BLaER1 treated with 17β-estradiol and CSF1 and Interleukin-3, amounts not matched to agents 10 nM and 100 nM (cell line): ENCODE measurements at regions not wholly inside any gene's neighbourhood (a gene's known extent, or its start where the extent isn't known, plus 50 kb on each side); places are given as distances from the start of the nearest gene placed in this dataset.

Experiments used
- H3K27ac ChIP-seq, 11 experiments: shearing (Covaris generic); formaldehyde crosslinking; 2 replicates each; pipeline ENCODE4 v1.8.1; 2022
- H3K27me3 ChIP-seq, 11 experiments: shearing (Covaris generic); formaldehyde crosslinking; 2 replicates each; pipeline ENCODE4 v1.8.1; 2022
- H3K36me3 ChIP-seq, 11 experiments: shearing (Covaris generic); formaldehyde crosslinking; 2 replicates each; pipeline ENCODE4 v1.8.1; 2022
- H3K4me1 ChIP-seq, 10 experiments: shearing (Covaris generic); formaldehyde crosslinking; 2 replicates each; pipeline ENCODE4 v1.8.1; 2022
- H3K4me2 ChIP-seq, 11 experiments: shearing (Covaris generic); formaldehyde crosslinking; 2 replicates each; pipeline ENCODE4 v1.8.1; 2022
- H3K4me3 ChIP-seq, 10 experiments: shearing (Covaris generic); formaldehyde crosslinking; 2 replicates each; pipeline ENCODE4 v1.8.1; 2022
- H3K9ac ChIP-seq, 11 experiments: shearing (Covaris generic); formaldehyde crosslinking; 2 replicates each; pipeline ENCODE4 v1.8.1; 2022
- H3K9me3 ChIP-seq, 11 experiments: shearing (Covaris generic); formaldehyde crosslinking; replicated peaks in 1 of 11; 2 replicates each; pipeline ENCODE4 v1.8.1; 2022
- H4K20me1 ChIP-seq, 11 experiments: shearing (Covaris generic); formaldehyde crosslinking; 2 replicates each; pipeline ENCODE4 v1.8.1; 2022
- Cebpa-rat ChIP-seq, 11 experiments: shearing (Covaris generic); IDR thresholded peaks; 2 replicates each; pipeline ENCODE4 v1.8.1; 2022

DNA sequence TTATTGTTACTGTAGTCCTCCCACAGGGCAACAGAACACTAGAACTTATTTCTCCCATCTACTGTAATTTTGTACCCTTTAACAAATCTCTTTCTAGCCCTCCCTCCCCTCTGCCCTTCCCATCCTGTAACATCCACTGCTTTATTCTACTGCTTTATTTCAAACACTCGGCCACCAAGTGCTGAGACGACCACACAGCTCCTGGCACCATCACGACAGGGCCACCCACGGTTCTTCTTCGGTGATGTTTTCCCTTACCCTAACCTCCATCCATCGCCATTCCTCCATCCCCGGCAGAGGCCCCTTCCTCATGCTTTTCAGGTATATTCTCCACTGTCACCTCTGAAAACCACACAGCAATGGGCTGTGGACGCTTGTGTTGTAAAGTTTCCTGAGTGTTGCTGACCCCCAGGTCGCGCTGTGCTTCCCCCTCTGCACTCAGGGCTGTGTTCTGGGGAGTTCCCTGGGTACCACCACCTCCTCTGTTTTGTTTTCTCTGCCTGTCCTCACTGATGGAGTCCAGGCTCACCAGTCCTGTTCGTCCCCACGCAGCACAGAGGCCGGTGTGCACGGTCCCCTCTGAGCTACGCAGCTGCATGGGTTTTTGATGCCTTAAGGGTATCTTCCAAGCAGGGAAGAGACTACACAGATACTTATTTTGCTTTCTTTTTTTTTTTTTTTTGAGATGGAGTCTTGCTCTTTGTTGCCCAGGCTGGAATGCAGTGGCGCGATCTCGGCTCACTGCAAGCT lies 207.2 kb upstream of the TMEM132C start:
- Histone ChIP-seq H3K27ac (no peak overlapping the region), H3K9ac (no peak overlapping the region), H3K36me3 (no peaks in the 10 kb centered on the region), H3K4me1 (no peaks in the 10 kb centered on the region), H3K4me2 (no peak overlapping the region), H4K20me1 (no peaks in the 10 kb centered on the region), H3K27me3 (no peaks in the 10 kb centered on the region), H3K9me3 (no peaks in the 10 kb centered on the region), H3K4me3 (no peak overlapping the region)
- no peak for TF ChIP-seq Cebpa-rat (IDR thresholded peaks at IDR 0.05)

DNA sequence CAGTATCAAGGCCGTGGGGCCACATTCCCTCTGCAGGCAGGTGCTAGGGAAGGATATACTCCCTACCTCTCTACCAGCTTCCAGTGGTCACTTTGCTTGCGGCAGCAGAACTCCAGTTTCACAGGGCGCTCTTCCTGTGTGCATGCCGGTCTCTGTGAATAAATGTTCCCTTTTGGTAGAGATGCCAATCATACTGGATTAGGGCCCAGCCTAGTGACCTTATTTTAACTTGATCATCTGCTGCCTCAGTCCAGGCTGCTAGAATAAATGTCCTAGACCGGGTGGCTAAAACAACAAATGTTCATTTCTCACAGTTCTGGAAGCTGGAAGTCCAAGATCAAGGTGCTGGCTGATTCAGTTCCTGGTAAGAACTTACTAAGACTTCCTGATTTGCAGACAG lies 198.8 kb upstream of the TMEM132C start:
- H3K9ac ChIP-seq = no peak overlapping the region
- no peaks in the 10 kb centered on the region for H4K20me1 ChIP-seq
- no peaks in the 10 kb centered on the region for H3K4me1 ChIP-seq
- H3K27me3 ChIP-seq = no peaks in the 10 kb centered on the region
- H3K4me3 ChIP-seq = no peak overlapping the region
- no peaks in the 10 kb centered on the region for H3K9me3 ChIP-seq
- no peak overlapping the region for H3K27ac ChIP-seq
- TF ChIP-seq Cebpa-rat (IDR thresholded peaks at IDR 0.05) = no peak
- H3K36me3 ChIP-seq = no peaks in the 10 kb centered on the region
- no peak overlapping the region for H3K4me2 ChIP-seq

DNA sequence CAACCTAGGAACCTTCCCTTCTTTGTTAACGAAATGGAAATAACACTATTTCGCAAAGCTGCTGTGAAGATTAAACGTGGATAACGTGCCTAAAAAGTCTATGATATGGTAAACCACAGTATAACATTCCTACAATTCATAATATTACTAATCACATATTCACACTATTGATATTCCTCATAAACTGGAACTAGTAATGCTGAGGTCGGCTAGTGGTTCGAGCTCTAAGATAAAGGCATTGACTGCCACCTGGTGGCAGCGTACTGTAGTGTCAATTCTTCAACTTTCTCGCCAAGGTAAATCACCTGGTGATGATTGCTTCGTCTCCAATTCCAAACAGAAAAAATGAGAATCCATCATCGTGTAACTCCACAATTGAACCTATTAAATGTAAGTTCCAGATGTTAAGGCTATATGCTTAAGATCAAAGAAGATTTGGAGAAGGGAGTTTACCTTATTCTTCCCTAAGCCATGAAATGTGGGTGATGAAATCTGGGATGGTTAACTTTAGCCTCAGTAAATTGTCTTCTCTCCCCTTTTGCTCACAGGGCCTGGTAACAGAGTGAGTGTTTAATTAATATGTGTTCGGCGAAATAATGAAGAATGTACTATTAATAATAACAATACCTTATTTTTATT lies 197.5 kb upstream of the TMEM132C start:
- Histone ChIP-seq H3K36me3 (no peaks in the 10 kb centered on the region), H3K27ac (no peak overlapping the region), H3K4me3 (no peak overlapping the region), H3K9ac (no peak overlapping the region), H3K4me2 (no peak overlapping the region), H3K27me3 (no peaks in the 10 kb centered on the region), H3K9me3 (no peaks in the 10 kb centered on the region), H4K20me1 (no peaks in the 10 kb centered on the region), H3K4me1 (no peaks in the 10 kb centered on the region)
- TF ChIP-seq Cebpa-rat (IDR thresholded peaks at IDR 0.05) = no peak

DNA sequence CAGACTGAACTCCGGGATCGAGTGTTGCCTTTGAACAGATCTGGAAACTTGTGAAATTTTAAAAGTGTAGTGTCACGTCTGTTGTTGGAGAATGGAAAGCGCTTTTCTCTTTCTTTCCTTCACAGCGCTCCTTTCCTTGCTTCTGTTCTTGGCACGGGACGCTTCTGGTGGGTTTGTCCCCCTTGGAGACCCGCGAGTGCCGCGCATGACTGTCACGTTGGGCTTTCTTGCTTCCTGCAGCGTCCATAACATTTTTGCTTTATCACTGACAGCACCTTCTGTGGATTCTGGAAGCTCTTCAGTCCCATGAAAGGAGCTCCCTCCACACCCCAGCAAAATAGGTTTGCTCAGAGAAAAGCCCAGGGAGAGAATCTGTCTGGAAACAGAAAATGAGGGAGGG lies 193.0 kb upstream of the TMEM132C start:
- H3K9me3 ChIP-seq = peaks cover 0 to 15% (median 11%) of the 10 kb centered on the region in 11 experiments; a peak in 14 of 22 replicates
- H3K36me3 ChIP-seq = no peaks in the 10 kb centered on the region
- TF ChIP-seq Cebpa-rat (IDR thresholded peaks at IDR 0.05) = no peak
- no peak overlapping the region for H3K9ac ChIP-seq
- H3K4me2 ChIP-seq = no peak overlapping the region
- no peaks in the 10 kb centered on the region for H3K4me1 ChIP-seq
- H4K20me1 ChIP-seq = no peaks in the 10 kb centered on the region
- no peaks in the 10 kb centered on the region for H3K27me3 ChIP-seq
- no peak overlapping the region for H3K4me3 ChIP-seq
- H3K27ac ChIP-seq = no peak overlapping the region

DNA sequence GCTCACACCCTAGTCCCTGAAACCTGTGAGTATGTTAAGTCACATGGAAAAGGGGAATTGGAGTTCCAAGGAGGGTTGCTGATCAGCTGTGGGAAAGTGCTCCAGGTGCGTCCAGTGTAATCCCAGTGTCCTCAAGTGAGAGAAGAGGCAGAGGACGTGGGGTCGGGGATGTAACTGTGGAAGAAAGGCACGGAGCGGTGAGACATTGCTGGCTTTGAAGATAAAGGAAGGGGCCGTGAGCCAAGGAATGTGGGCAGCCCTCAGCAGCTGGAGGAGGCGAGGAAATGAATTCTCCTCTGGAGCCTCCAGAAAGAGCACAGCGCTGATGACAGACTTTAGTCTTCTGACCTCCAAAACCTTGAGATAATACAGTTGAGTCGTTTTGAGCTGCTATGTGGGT lies 191.6 kb upstream of the TMEM132C start:
- Histone ChIP-seq H3K4me2 (no peak overlapping the region), H3K27ac (no peak overlapping the region), H3K9me3 (peaks cover 0 to 15% (median 11%) of the 10 kb centered on the region in 11 experiments; a peak in 14 of 22 replicates), H3K9ac (no peak overlapping the region), H3K27me3 (no peaks in the 10 kb centered on the region), H3K4me3 (no peak overlapping the region), H4K20me1 (no peaks in the 10 kb centered on the region), H3K36me3 (no peaks in the 10 kb centered on the region), H3K4me1 (no peaks in the 10 kb centered on the region)
- TF ChIP-seq Cebpa-rat (IDR thresholded peaks at IDR 0.05) = no peak

DNA sequence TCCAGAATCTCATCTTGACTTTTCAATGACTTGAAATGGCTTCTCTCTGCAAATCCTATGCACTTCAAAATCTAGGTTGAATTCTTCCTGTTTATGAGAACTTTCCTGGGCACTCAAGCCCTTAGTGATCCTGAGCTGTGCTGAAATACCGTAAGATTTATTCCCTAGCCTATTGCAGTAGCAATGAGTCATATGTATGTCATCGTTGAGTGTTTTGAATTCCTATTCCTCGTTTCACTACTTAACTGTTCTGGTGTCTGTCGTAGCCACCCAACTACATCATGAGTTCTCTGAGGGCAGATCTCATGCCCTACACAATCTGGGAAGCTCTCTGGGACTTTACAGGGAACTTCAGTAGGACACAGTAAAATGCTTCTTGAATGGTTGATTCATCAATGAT lies 190.8 kb upstream of the TMEM132C start:
- no peak overlapping the region for H3K4me2 ChIP-seq
- no peaks in the 10 kb centered on the region for H4K20me1 ChIP-seq
- H3K9me3 ChIP-seq = peaks cover 0 to 15% (median 11%) of the 10 kb centered on the region in 11 experiments; a peak in 14 of 22 replicates
- no peak for TF ChIP-seq Cebpa-rat (IDR thresholded peaks at IDR 0.05)
- H3K27me3 ChIP-seq = no peaks in the 10 kb centered on the region
- H3K27ac ChIP-seq = no peak overlapping the region
- no peaks in the 10 kb centered on the region for H3K4me1 ChIP-seq
- no peaks in the 10 kb centered on the region for H3K36me3 ChIP-seq
- no peak overlapping the region for H3K4me3 ChIP-seq
- no peak overlapping the region for H3K9ac ChIP-seq

DNA sequence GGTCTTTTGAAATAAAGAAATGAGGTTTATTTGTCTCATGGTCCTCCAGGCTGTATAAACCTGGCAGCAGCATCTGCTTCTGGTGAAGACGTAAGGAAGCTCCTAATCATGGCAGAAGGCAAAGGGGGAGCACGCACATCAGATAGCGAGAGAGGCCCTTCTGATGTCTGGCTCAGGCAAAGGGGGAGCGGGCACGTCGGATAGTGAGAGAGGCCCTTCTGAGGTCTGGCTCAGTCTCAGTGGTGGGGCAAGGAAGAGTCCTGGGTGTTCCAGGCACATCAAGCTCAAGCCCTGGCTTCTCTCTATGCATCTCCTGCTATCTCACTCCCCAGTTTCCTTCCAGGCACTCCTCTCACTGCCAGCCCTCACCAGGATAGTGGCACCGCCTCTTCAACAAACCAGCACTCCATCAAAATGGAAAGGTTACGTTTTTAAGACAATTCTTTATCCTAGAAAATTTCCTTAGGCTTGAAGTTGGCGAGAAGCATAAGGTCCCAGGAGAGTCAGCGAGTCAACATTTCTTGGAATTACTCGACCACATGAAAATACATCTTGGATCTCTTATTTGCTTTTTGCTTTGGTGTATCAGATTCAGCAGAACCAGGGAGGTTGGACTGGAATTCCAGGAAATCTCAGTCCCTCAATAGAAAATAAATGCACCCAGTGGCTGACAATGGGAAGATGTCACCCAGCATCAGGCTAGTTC lies 189.6 kb upstream of the TMEM132C start:
- H3K27ac ChIP-seq = no peak overlapping the region
- H3K27me3 ChIP-seq = no peaks in the 10 kb centered on the region
- H3K4me3 ChIP-seq = no peak overlapping the region
- no peaks in the 10 kb centered on the region for H3K4me1 ChIP-seq
- no peak overlapping the region for H3K4me2 ChIP-seq
- no peaks in the 10 kb centered on the region for H4K20me1 ChIP-seq
- H3K36me3 ChIP-seq = no peaks in the 10 kb centered on the region
- no peak for TF ChIP-seq Cebpa-rat (IDR thresholded peaks at IDR 0.05)
- no peak overlapping the region for H3K9ac ChIP-seq
- peaks cover 0 to 15% (median 11%) of the 10 kb centered on the region in 11 experiments; a peak in 14 of 22 replicates for H3K9me3 ChIP-seq

DNA sequence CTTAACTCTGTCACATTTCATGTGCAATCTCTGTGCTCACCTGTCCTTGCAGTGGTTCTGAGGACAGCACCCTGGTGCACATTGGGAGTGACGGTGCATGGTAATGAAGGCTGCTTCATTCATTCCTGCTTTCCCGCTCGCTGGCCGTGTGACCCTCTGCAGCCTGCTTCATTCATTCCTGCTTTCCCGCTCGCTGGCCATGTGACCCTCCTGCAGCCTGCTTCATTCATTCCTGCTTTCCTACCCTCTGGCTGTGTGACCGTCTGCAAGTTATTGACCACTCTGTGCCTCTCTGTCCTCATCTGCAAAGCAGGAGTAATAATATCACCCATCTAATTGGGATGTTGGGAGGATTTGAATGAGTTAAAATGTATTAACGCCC lies 189.1 kb upstream of the TMEM132C start:
- H3K4me3 ChIP-seq = no peak overlapping the region
- no peak overlapping the region for H3K9ac ChIP-seq
- no peak overlapping the region for H3K27ac ChIP-seq
- TF ChIP-seq Cebpa-rat (IDR thresholded peaks at IDR 0.05) = no peak
- no peaks in the 10 kb centered on the region for H3K4me1 ChIP-seq
- no peaks in the 10 kb centered on the region for H3K36me3 ChIP-seq
- no peaks in the 10 kb centered on the region for H3K27me3 ChIP-seq
- H3K9me3 ChIP-seq = peaks cover 0 to 15% (median 11%) of the 10 kb centered on the region in 11 experiments; a peak in 14 of 22 replicates
- H3K4me2 ChIP-seq = no peak overlapping the region
- no peaks in the 10 kb centered on the region for H4K20me1 ChIP-seq

DNA sequence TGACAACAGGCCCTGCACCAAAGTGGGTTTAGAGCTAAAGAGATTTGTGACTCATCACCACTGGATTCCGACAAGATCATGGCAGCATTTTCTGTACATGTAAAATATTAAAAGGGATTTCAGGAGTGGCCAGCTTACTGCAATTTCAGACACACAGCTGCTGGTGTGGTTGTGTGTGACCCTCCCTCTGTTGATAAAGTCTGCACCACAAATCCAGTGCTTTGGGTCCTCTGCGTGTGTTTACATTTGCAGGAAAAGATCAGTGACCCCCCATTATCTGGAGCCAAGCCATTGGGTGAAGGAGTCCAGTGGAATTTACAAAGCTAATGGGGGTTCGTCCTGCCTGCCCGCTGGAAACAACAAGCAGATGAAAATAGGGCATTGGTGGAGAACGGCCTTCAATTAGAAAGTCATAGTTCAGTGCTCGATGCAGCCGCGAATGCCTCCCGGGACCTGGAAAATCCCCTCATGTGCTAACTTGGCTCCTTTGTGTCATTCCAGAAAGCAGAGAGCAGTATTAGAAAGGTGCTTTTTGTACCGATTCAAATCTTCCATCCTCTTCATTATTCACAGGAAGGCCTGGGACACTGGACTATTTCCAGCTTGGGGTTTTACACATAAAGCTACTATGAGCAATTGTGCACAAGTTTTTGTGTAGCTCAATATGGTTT lies 188.5 kb upstream of the TMEM132C start:
- H3K27ac ChIP-seq = no peak overlapping the region
- no peaks in the 10 kb centered on the region for H4K20me1 ChIP-seq
- no peaks in the 10 kb centered on the region for H3K27me3 ChIP-seq
- no peak for TF ChIP-seq Cebpa-rat (IDR thresholded peaks at IDR 0.05)
- H3K4me1 ChIP-seq = no peaks in the 10 kb centered on the region
- H3K36me3 ChIP-seq = no peaks in the 10 kb centered on the region
- peaks cover 0 to 15% (median 11%) of the 10 kb centered on the region in 11 experiments; a peak in 14 of 22 replicates for H3K9me3 ChIP-seq
- H3K4me3 ChIP-seq = no peak overlapping the region
- no peak overlapping the region for H3K4me2 ChIP-seq
- no peak overlapping the region for H3K9ac ChIP-seq
